Spleen (tissue), 7 donors: ENCODE measurements at regions not wholly inside any gene's neighbourhood (a gene's known extent, or its start where the extent isn't known, plus 50 kb on each side); places are given as distances from the start of the nearest gene placed in this dataset.

Experiments used
- POLR2A ChIP-seq, 3 donors: fragments of 450-650 bp; IDR thresholded peaks; one replicate each; pipeline ENCODE4 v1.5.1; 2017; ENCODE audit warnings: antibody characterized with exemption in 3 of 3, mild to moderate bottlenecking in 1 of 3
- POLR2AphosphoS5 ChIP-seq, 3 donors: sonication (generic); formaldehyde crosslinking; IDR thresholded peaks; one replicate each; pipeline ENCODE4 v1.5.1; 2017; ENCODE audit warnings: antibody characterized with exemption in 3 of 3
- TF ChIP-seq, protein P1 (sequence below), 11 experiments: fragments of 200-600 bp in 7 of 11; fragments of 450-650 bp in 4 of 11; sonication (generic) in 4 of 11; IDR thresholded peaks in 8 of 11; conservative IDR thresholded peaks in 3 of 11; 1 replicate in 7 of 11; 2 replicates in 4 of 11; pipeline versions ENCODE4 v1.4.0 to v1.8.0; 2016 to 2021; ENCODE audit warnings: antibody characterized with exemption in 11 of 11, inconsistent platforms in 4 of 11, mild to moderate bottlenecking in 1 of 11
- donor health status: DM: no; HTN: no; CAD: no; lungs with moderate emphysema.
- donor health status: DM: no; HTN: no; CAD: no.
- donor health status: DM: no; HTN: no; CAD: no.

DNA sequence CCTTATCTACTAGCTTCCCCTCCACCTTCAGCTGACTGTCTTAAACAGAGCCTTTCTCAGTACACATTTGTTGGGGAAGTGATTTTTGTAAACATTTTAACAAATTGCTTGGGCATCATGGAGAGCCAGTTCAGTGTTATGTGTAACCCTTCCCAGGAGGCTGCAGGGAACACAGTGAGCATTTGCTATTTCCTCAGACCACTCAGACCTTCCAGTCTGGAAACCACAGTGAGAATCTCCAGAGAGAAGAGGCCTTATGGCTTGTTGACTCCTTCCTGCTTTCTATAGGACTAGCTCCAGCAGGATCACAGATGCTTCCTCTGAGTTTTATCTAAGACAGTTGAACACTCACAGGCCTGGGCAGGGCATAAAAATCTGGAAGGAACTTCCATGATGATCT, 409.8 kb upstream of the NPVF start:
- TF ChIP-seq POLR2A (IDR thresholded peaks at IDR 0.05) (no peak), POLR2AphosphoS5 (IDR thresholded peaks at IDR 0.05) (no peak)
- TF ChIP-seq, protein P1, sequence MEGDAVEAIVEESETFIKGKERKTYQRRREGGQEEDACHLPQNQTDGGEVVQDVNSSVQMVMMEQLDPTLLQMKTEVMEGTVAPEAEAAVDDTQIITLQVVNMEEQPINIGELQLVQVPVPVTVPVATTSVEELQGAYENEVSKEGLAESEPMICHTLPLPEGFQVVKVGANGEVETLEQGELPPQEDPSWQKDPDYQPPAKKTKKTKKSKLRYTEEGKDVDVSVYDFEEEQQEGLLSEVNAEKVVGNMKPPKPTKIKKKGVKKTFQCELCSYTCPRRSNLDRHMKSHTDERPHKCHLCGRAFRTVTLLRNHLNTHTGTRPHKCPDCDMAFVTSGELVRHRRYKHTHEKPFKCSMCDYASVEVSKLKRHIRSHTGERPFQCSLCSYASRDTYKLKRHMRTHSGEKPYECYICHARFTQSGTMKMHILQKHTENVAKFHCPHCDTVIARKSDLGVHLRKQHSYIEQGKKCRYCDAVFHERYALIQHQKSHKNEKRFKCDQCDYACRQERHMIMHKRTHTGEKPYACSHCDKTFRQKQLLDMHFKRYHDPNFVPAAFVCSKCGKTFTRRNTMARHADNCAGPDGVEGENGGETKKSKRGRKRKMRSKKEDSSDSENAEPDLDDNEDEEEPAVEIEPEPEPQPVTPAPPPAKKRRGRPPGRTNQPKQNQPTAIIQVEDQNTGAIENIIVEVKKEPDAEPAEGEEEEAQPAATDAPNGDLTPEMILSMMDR (IDR thresholded peaks at IDR 0.05 in 8 of 11, conservative IDR thresholded peaks at IDR 0.05 in 3 of 11): no peak
